Osteocyte (in vitro differentiated cells): ENCODE measurements at regions not wholly inside any gene's neighbourhood (a gene's known extent, or its start where the extent isn't known, plus 50 kb on each side); places are given as distances from the start of the nearest gene placed in this dataset.

Source experiments
- DNase-seq: peaks from one replicate; pipeline ENCODE4 v3.0.0; 2021; ENCODE audit warnings: mixed read lengths; ENCODE audit not compliant: unreplicated experiment; ENCODE audit errors: extremely low spot score
- H3K27ac Mint-ChIP-seq: one replicate; pipeline ENCODE4 v1.8.0; 2021; ENCODE audit warnings: mild to moderate bottlenecking, mixed read lengths; ENCODE audit not compliant: unreplicated experiment
- H3K27me3 Mint-ChIP-seq: one replicate; pipeline ENCODE4 v1.8.0; 2021; ENCODE audit warnings: mixed read lengths; ENCODE audit not compliant: unreplicated experiment
- H3K36me3 Mint-ChIP-seq: one replicate; pipeline ENCODE4 v1.8.0; 2021; ENCODE audit warnings: mixed read lengths; ENCODE audit not compliant: unreplicated experiment
- H3K4me1 Mint-ChIP-seq: one replicate; pipeline ENCODE4 v1.8.0; 2021; ENCODE audit warnings: mixed read lengths; ENCODE audit not compliant: unreplicated experiment
- H3K4me3 Mint-ChIP-seq: one replicate; pipeline ENCODE4 v1.8.0; 2021; ENCODE audit warnings: mild to moderate bottlenecking, moderate library complexity, mixed read lengths; ENCODE audit not compliant: unreplicated experiment
- H3K9me3 Mint-ChIP-seq: one replicate; pipeline ENCODE4 v1.8.0; 2021; ENCODE audit warnings: mixed read lengths; ENCODE audit not compliant: unreplicated experiment
- CTCF ChIP-seq: fragments of 200-600 bp; sonication (generic); IDR thresholded peaks from 2 replicates; pipeline ENCODE4 v1.5.0; 2021; ENCODE audit warnings: antibody characterized with exemption, mild to moderate bottlenecking, moderate library complexity

GRCh38 chr19:31023038-31023437, 326.2 kb downstream of the TSHZ3 start:
- H3K4me1 Mint-ChIP-seq = no peaks in the 10 kb centered on the region
- TF ChIP-seq CTCF = no peak
- H3K27me3 Mint-ChIP-seq = peaks cover 12% of the 10 kb centered on the region
- no peak overlapping the region for H3K4me3 Mint-ChIP-seq
- DNase-seq = no peak
- no peak overlapping the region for H3K27ac Mint-ChIP-seq
- H3K36me3 Mint-ChIP-seq = no peaks in the 10 kb centered on the region
- peaks cover 11% of the 10 kb centered on the region for H3K9me3 Mint-ChIP-seq

- H3K4me1 Mint-ChIP-seq = no peaks in the 10 kb centered on the region
- no peaks in the 10 kb centered on the region for H3K36me3 Mint-ChIP-seq
- H3K4me3 Mint-ChIP-seq = no peak overlapping the region
- peaks cover 4% of the 10 kb centered on the region for H3K9me3 Mint-ChIP-seq
- DNase-seq = no peak
- H3K27ac Mint-ChIP-seq = no peak overlapping the region
- H3K27me3 Mint-ChIP-seq = no peaks in the 10 kb centered on the region
- TF ChIP-seq CTCF = no peak
Observed at GRCh38 chr19:31018936-31019335, 330.3 kb downstream of the TSHZ3 start.

- H3K4me3 Mint-ChIP-seq = no peak overlapping the region
- peaks cover 4% of the 10 kb centered on the region for H3K9me3 Mint-ChIP-seq
- no peak for TF ChIP-seq CTCF
- H3K27me3 Mint-ChIP-seq = no peaks in the 10 kb centered on the region
- no peak overlapping the region for H3K27ac Mint-ChIP-seq
- no peaks in the 10 kb centered on the region for H3K4me1 Mint-ChIP-seq
- no peak for DNase-seq
- no peaks in the 10 kb centered on the region for H3K36me3 Mint-ChIP-seq
Observed at GRCh38 chr19:31015778-31016177, 333.5 kb downstream of the TSHZ3 start.

- no peaks in the 10 kb centered on the region for H3K4me1 Mint-ChIP-seq
- TF ChIP-seq CTCF = no peak
- H3K27ac Mint-ChIP-seq = no peak overlapping the region
- H3K9me3 Mint-ChIP-seq = peaks cover 4% of the 10 kb centered on the region
- no peak for DNase-seq
- no peaks in the 10 kb centered on the region for H3K36me3 Mint-ChIP-seq
- H3K4me3 Mint-ChIP-seq = no peak overlapping the region
- H3K27me3 Mint-ChIP-seq = no peaks in the 10 kb centered on the region
Observed at GRCh38 chr19:31014668-31015067, 334.6 kb downstream of the TSHZ3 start.

- Mint-ChIP-seq H3K4me3 (no peak overlapping the region), H3K36me3 (no peaks in the 10 kb centered on the region), H3K27ac (no peak overlapping the region), H3K27me3 (no peaks in the 10 kb centered on the region), H3K4me1 (no peaks in the 10 kb centered on the region), H3K9me3 (peaks cover 4% of the 10 kb centered on the region)
- no peak for TF ChIP-seq CTCF
- no peak for DNase-seq
Observed at GRCh38 chr19:31013384-31014020, 335.7 kb downstream of the TSHZ3 start.
